HG02588 (cell line): ENCODE measurements at regions not wholly inside any gene's neighbourhood (a gene's known extent, or its start where the extent isn't known, plus 50 kb on each side); places are given as distances from the start of the nearest gene placed in this dataset.
"Not testable (repeated sequence)": the region's sequence is repeated elsewhere in the genome, so short reads cannot be mapped to it uniquely, and the experiment has no call there.

Source experiments
- ATAC-seq: cut with Tn5 transposase; IDR thresholded peaks from one replicate; pipeline ENCODE4 v1.9.1; 2021; ENCODE audit warnings: mild to moderate bottlenecking, moderate library complexity; ENCODE audit not compliant: unreplicated experiment

DNA sequence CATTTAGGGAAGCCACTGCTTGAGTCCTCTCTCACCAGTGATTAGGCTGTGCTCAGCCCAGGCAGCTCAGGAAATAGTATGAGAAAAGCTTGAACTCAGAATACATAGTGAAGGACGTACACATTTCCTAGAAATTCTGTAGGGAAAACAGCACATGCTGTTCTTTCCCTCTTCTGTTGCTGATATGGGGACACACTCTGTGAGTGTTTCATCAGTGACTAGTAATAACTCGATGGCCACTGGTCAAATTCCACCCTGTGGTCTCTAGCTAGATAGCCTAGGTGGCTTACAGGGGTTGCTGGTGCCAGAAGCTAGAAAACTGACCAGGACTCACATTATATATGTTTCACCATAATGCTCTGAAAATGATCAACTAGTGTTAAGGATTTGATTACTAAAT lies 259.8 kb upstream of the SOX4 start:
- ATAC-seq: no peak

- ATAC-seq: no peak
These were observed 258.9 kb upstream of the SOX4 start for GRCh38 chr6:21334651-21335050.

- no peak for ATAC-seq
These were observed 258.0 kb upstream of the SOX4 start for GRCh38 chr6:21335591-21335990.

DNA sequence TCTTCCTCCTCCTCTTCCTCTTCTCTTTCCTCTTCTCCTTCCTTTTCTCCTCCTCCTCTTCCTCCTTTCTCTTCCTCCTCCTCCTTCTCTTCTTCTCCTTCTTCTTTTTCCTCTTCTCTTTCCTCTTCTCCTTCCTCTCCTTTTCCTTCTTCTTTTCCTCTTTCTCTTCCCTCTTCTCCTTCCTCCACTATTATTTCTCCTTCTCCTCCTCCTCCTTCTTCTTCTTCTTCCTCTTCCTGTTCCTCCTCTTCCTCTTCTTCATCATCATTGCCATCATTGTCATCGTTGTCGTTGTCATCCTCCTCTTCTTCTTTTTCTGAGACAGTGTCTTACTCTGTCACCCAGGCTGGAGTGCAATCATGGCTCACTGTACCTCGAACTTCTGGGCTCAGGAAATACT lies 256.3 kb upstream of the SOX4 start:
- ATAC-seq: no peak

- ATAC-seq: no peak
These were observed 253.0 kb upstream of the SOX4 start for GRCh38 chr6:21340573-21340972.

DNA sequence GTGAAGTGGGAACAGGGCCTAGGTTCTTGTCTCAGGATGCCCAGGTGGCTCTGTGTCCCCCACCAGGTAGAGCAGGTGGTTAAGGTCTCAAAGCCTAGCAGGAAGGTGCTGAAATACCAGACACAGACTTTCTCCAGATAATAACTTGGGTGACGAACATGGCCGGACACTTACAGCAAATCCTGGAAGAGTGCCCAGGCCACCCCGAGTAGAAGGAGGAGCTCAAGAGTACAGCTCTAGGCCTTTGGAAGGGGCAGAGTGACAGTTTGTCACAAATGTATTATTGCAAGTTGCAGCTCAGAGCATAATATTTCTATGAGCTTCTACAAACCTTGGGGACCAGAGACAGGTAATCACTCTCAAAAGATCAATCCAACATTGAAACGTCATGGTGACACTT lies 251.6 kb upstream of the SOX4 start:
- ATAC-seq: no peak

DNA sequence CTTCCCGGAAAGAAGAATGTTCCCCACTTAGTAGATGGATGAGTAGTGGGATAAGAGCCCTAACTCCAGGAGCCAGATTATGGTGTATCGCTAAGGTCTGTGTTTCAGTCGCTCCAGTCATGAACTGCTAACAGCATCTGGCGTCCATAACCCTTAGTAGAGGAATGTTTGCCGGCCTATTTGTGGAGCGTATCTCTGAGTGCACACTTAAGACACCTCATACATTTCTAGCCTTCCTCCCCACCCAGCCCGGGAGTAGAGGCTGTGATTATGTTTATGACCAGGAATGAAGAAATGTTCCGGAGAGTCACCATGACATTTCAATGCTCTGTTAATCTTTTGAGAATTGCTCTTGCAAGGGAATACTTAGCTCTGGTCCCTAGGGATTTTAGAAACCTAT lies 251.1 kb upstream of the SOX4 start:
- no peak for ATAC-seq

DNA sequence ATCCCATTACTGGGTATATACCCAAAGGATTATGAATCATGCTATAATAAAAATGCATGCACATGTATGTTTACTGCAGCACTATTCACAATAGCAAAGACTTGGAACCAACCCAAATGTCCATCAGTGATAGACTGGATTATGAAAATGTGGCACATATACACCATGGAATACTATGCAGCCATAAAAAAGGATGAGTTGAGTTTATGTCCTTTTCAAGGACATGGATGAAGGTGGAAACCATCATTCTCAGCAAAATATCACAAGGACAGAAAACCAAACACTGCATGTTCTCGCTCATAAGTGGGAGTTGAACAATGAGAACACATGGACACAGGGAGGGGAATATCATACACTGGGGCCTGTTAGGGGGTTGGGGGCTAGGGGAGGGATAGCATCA lies 247.8 kb upstream of the SOX4 start:
- ATAC-seq: not testable (repeated sequence)

GRCh38 chr6:21348146-21348503 lies 245.4 kb upstream of the SOX4 start:
- ATAC-seq: no peak

GRCh38 chr6:21348504-21349195 lies 244.9 kb upstream of the SOX4 start:
- no peak for ATAC-seq

DNA sequence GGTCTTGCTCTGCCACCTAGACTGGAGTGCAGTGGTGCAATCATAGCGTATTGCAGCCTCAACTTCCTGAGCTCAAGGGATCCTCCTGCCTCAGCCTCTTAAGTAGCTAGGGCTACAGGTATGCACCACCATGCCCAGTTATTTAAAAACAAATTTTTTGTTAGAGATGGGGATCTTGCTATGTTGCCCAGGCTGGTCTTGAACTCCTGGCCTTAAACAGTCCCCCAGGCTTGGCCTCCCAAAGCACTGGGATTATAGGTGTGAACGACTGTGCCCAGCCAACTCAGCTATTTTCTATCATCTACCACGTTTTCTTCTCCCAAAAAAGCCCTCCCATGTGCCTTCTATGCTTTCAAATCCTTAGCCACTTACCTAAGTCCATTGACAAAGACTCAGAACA lies 243.7 kb upstream of the SOX4 start:
- no peak for ATAC-seq

DNA sequence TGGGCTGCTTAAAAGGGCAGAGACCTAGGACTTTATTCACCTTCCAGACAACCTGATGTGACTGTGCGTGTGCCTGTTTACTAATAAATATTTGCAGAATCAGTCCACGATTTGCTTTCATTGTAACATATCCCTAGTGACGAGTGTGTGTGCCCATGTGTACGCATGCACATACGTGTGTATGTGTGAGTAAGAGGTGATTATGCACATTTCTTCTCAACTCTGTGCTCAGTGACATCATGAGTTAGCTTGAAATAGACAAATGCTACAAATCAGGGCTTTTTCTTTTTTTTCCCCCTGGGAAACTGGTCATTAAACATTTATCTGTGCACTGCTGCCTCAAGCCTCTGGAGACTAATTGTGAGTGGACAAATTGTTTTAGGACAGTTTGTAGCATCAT lies 242.6 kb upstream of the SOX4 start:
- ATAC-seq: no peak

DNA sequence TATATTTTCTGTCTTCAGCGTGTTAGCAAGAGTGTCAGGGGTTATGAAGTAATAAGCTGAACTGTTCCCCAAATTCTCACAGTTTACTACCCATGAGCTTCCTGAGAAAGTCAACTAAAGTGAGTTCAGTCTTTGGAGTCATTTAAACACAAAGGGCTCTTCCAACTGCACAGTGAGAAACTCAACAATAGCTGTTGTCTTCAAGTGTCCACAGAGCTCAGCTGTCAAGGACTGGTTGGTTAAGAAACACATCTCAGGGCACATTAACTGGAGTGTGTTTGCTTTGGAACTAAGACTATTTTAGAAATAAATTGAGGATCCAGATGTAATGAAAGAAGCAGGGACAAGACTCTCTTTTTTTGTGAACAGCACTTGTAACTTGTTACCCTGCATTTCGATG lies 241.4 kb upstream of the SOX4 start:
- no peak for ATAC-seq

GRCh38 chr6:21354805-21355238 lies 238.7 kb upstream of the SOX4 start:
- peak; percentile 49 for ATAC-seq

DNA sequence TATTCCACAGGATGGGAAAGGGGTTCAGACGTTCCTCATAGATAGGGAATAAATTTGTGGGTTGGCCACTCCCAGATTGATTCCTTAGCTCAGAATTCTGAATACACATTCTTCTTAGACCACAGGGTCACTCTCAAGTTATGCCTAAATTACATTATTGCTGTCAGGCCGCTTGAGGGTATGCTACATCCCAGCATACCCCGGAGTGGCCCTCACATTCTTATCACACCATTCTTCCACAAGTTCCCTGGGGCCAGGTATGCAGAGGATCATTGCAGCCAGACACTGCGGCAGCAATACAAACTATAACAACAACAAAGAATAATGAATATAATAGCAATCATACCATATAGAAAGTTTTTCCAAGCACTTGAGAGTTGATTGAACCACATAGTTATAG lies 237.9 kb upstream of the SOX4 start:
- ATAC-seq: no peak

DNA sequence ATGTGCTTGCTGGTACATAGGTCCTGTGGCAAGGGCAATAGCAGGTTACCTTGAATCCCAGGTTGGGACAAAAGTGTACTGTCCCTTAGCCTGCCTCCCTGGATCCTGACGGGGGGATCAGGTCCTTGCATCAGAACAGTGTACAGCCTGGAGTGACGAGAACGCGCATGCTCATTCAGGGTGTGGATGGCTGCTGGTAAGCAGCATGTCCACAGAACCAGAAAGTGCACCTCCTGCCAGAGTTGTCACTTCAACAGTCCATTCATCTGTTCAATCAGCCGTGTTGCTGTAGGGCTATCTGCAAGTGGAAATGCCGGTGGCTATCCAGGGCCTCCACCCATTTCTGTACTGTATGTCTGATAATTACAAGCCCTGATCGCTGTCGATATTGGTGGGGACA lies 236.3 kb upstream of the SOX4 start:
- ATAC-seq: no peak

DNA sequence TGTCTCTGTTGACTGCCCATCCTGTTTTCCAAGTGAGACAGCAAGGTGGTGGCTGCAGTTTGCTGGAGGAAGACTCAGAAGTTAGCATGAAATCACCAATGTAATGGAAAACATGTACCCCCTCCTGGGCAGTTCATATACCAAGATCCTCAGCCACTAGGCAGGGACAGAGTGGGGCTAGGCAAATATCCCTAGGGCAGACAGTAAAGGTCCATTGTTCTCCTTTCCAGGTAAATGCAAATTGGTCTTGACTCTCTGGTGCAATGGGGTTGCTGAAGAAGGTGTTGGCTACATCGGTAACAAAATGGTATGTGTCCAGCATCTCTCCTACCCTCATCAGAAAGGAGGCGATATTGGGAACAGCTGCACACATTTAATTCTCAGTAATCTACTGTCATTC lies 233.6 kb upstream of the SOX4 start:
- no peak for ATAC-seq

DNA sequence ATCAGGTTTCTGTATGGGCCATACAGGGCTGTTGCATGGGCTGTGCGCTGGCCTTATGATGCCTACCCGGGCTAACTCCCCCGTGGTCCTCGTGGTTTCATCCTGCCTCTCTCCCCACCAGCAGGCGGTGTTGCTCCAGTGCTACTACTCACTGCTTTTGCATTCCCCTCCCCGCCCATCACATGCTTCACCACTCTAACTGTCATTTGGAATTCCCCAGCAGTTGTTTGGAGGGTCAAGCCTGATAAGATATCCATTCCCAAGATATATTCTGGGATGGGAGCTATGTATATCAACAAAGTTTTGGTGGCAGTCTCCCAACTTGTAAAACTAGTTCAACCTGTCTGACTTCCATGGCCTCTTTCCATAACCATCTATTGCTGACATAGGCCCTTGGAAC lies 233.2 kb upstream of the SOX4 start:
- ATAC-seq: no peak

- ATAC-seq: no peak
These were observed 226.4 kb upstream of the SOX4 start for GRCh38 chr6:21367148-21367547.

- ATAC-seq: no peak
These were observed 225.8 kb upstream of the SOX4 start for GRCh38 chr6:21367649-21368154.

GRCh38 chr6:21371061-21371460 lies 222.5 kb upstream of the SOX4 start:
- ATAC-seq: no peak

DNA sequence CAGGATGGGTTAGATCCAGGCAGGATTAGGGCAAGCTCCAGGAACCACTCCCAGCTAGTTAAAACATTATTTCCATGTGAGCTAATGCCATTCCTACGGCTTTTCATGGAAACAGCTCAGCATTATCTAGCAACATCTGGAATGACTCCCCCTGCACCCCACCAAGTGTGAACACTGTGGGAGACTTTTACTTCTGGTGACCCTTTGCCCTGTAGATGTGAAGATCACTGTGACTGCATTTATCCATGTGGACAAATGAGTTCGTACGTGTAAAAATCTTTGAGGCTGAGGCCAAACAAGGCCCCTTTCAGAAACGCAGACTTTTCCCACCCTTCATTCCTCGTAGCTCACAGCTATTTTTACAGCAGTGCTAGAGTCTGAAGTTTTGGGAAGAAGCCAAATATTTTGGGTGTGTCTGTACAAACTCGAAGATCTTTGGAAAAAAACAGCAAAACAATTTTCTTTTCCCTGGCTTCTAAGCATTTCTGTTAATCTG lies 221.8 kb upstream of the SOX4 start:
- ATAC-seq: no peak
